HL-60 (cell line): ENCODE measurements at regions not wholly inside any gene's neighbourhood (a gene's known extent, or its start where the extent isn't known, plus 50 kb on each side); places are given as distances from the start of the nearest gene placed in this dataset.

ENCODE experiments used
- DNase-seq, 2 experiments: peaks; one replicate each; pipeline ENCODE4 v3.0.0-alpha.2; 2010 to 2020; ENCODE audit warnings: low read depth in 1 of 2, low spot score in 1 of 2
- H3K27ac ChIP-seq: fragments of 250-450 bp; sonication (Bioruptor Pico); replicated peaks from 2 replicates; pipeline ENCODE4 v1.5.1; 2020; ENCODE audit warnings: mild to moderate bottlenecking, moderate library complexity
- H3K27me3 ChIP-seq: fragments of 250-450 bp; sonication (Bioruptor Pico); 2 replicates; pipeline ENCODE4 v1.5.1; 2021; ENCODE audit warnings: mild to moderate bottlenecking, moderate library complexity; ENCODE audit not compliant: insufficient read depth, poor library complexity, severe bottlenecking
- H3K4me3 ChIP-seq: replicated peaks from 2 replicates; pipeline ENCODE4 v1.5.1; 2011; ENCODE audit warnings: mild to moderate bottlenecking, control low read depth, low read length; ENCODE audit not compliant: insufficient read depth
- GABPA ChIP-seq: IDR thresholded peaks from 2 replicates; pipeline ENCODE4 v1.6.1; 2012; ENCODE audit warnings: low read depth
- POLR2AphosphoS5 ChIP-seq: IDR thresholded peaks from 2 replicates; pipeline ENCODE4 v1.6.1; 2012; ENCODE audit warnings: low read depth
- SPI1 ChIP-seq: IDR thresholded peaks from 2 replicates; pipeline ENCODE4 v1.6.1; 2012; ENCODE audit warnings: low read depth, mild to moderate bottlenecking, borderline replicate concordance
- TF ChIP-seq, protein P1 (sequence below): IDR thresholded peaks from one replicate; pipeline ENCODE4 v1.5.1; 2011; ENCODE audit warnings: low read length, control low read depth, inconsistent platforms; ENCODE audit not compliant: insufficient read depth
- TF ChIP-seq, protein P2 (sequence below): IDR thresholded peaks from 2 replicates; pipeline ENCODE4 v1.6.1; 2012; ENCODE audit warnings: low read depth; ENCODE audit not compliant: insufficient replicate concordance

DNA sequence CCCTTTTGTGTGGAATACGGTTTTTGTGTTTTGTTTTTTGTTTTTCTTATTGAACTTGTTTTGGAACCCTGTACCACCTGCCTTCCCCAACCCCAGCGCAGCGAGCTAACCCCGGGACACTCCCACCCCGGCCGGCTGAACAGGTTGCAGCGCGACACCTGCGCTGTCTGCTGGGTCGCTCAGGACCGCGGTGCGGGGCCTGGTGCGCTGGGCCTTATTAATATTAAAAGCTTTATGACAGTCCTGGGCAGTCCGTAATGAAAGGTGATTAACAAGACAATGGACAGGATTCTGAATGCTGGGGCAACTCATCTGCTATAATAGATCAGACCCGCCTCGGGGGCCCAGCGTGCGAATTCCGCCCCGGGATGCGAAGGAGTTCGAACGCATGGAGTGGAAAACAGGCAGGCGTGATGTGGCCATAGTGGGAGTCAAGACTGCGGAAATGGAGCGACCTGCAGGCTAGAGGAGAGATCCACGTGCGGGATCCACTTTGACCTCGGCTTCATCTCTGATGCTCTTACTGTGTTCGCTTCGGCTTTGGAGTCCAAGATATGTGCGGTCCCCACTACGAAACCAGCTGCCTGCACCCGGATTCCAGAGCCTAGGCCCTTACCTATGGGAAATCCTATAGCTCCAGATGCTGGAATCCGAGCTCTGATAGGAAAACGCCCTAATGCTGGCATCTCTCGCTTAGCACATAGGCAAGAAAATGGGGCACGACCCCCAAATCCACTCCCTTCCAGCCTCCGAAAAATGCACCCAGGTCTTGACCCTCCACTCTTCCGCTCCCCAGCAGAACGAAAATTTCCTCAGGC lies 69.0 kb upstream of the TMEM33 start:
- Histone ChIP-seq H3K4me3 (no peak overlapping the region), H3K27me3 (peaks cover 32% of the 10 kb centered on the region), H3K27ac (no peak overlapping the region)
- DNase-seq: no peak
- TF ChIP-seq SPI1 (no peak), GABPA (no peak), POLR2AphosphoS5 (no peak)
- TF ChIP-seq, protein P1, sequence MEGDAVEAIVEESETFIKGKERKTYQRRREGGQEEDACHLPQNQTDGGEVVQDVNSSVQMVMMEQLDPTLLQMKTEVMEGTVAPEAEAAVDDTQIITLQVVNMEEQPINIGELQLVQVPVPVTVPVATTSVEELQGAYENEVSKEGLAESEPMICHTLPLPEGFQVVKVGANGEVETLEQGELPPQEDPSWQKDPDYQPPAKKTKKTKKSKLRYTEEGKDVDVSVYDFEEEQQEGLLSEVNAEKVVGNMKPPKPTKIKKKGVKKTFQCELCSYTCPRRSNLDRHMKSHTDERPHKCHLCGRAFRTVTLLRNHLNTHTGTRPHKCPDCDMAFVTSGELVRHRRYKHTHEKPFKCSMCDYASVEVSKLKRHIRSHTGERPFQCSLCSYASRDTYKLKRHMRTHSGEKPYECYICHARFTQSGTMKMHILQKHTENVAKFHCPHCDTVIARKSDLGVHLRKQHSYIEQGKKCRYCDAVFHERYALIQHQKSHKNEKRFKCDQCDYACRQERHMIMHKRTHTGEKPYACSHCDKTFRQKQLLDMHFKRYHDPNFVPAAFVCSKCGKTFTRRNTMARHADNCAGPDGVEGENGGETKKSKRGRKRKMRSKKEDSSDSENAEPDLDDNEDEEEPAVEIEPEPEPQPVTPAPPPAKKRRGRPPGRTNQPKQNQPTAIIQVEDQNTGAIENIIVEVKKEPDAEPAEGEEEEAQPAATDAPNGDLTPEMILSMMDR: no peak
- TF ChIP-seq, protein P2, sequence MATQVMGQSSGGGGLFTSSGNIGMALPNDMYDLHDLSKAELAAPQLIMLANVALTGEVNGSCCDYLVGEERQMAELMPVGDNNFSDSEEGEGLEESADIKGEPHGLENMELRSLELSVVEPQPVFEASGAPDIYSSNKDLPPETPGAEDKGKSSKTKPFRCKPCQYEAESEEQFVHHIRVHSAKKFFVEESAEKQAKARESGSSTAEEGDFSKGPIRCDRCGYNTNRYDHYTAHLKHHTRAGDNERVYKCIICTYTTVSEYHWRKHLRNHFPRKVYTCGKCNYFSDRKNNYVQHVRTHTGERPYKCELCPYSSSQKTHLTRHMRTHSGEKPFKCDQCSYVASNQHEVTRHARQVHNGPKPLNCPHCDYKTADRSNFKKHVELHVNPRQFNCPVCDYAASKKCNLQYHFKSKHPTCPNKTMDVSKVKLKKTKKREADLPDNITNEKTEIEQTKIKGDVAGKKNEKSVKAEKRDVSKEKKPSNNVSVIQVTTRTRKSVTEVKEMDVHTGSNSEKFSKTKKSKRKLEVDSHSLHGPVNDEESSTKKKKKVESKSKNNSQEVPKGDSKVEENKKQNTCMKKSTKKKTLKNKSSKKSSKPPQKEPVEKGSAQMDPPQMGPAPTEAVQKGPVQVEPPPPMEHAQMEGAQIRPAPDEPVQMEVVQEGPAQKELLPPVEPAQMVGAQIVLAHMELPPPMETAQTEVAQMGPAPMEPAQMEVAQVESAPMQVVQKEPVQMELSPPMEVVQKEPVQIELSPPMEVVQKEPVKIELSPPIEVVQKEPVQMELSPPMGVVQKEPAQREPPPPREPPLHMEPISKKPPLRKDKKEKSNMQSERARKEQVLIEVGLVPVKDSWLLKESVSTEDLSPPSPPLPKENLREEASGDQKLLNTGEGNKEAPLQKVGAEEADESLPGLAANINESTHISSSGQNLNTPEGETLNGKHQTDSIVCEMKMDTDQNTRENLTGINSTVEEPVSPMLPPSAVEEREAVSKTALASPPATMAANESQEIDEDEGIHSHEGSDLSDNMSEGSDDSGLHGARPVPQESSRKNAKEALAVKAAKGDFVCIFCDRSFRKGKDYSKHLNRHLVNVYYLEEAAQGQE: no peak

DNA sequence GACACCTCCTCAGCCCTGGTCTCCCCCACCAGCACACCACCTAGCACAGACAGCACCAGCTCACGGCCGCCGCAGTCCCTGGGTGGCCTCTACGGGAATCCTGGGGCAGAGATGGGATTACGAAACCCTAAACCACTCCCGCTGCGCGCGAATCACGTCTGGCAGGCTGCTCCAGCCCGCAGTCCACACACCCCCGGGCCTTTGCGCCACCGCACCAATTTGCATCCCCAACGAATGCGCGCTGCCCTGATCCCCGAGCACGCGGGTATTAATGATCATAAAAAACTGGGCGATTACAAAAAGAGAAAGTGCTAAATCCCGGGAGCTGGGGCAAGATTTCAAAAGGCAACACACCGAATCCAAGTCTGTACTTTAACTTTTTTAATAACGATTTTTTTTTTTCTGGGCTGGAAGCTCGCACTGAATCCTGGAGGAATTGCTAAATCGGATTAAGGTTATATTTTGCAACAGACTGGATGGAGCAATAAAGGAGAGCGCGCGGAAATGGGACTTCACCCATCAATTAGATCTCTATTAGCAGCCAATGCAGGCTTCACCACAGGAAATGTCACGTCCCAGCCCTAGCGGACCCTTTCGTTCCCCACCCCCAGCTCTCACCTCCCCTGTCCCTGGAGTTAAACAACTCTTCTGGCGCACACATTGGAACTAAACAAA lies 69.8 kb upstream of the TMEM33 start:
- no peak for DNase-seq
- Histone ChIP-seq H3K27me3 (peaks cover 27% of the 10 kb centered on the region), H3K27ac (no peak overlapping the region), H3K4me3 (no peak overlapping the region)
- TF ChIP-seq, protein P1: no peak
- TF ChIP-seq, protein P2: no peak
- TF ChIP-seq GABPA (no peak), SPI1 (no peak), POLR2AphosphoS5 (no peak)

DNA sequence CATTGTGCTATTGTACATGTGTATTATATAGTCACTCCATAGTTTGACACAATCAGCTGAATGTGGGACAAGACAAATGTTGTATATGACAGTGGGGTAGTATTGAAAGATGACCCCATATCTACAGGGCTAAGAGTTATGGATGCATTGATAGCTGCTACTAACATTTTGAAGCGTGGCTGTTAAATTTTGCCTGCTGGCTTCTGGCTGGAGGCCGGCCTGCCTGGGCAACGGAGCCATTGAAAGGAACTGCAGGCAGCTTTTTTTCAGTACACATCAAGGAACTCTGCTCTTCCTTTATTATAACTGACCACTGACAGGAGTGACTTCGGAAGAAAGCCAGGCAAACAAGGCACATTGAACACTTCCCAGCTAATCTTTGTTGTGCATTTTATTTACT lies 76.1 kb upstream of the TMEM33 start:
- TF ChIP-seq SPI1: no peak
- TF ChIP-seq, protein P1: no peak
- TF ChIP-seq GABPA: no peak
- TF ChIP-seq POLR2AphosphoS5: no peak
- TF ChIP-seq, protein P2: no peak
- H3K27me3 ChIP-seq: peaks cover 6% of the 10 kb centered on the region
- H3K4me3 ChIP-seq: no peak overlapping the region
- no peak overlapping the region for H3K27ac ChIP-seq
- no peak for DNase-seq
